GM10266 (cell line): ENCODE measurements at regions not wholly inside any gene's neighbourhood (a gene's known extent, or its start where the extent isn't known, plus 50 kb on each side); places are given as distances from the start of the nearest gene placed in this dataset.

Experiments used
- DNase-seq: peaks from one replicate; pipeline ENCODE4 v3.0.0; 2012; ENCODE audit errors: extremely low spot score
- CTCF ChIP-seq: IDR thresholded peaks from 2 replicates; pipeline ENCODE4 v1.5.1; 2012; ENCODE audit warnings: mild to moderate bottlenecking, low read depth; ENCODE audit not compliant: control insufficient read depth, insufficient read depth; ENCODE audit errors: missing control alignments

GRCh38 chr7:113784956-113785355 lies 133.9 kb downstream of the PPP1R3A start:
- TF ChIP-seq CTCF = no peak
- no peak for DNase-seq

GRCh38 chr7:113784316-113784715 lies 134.5 kb downstream of the PPP1R3A start:
- no peak for DNase-seq
- TF ChIP-seq CTCF = no peak

- TF ChIP-seq CTCF = no peak
Measured at GRCh38 chr7:113783403-113783802, 135.4 kb downstream of the PPP1R3A start.

GRCh38 chr7:113775804-113776203 lies 143.0 kb downstream of the PPP1R3A start:
- no peak for DNase-seq
- TF ChIP-seq CTCF = no peak

More at GRCh38 chr7:113783403-113783802, 135.4 kb downstream of the PPP1R3A start:
- DNase-seq = no peak

- no peak for DNase-seq
- no peak for TF ChIP-seq CTCF
Measured at GRCh38 chr7:113775401-113775800, 143.4 kb downstream of the PPP1R3A start.

GRCh38 chr7:113774182-113774807 lies 144.5 kb downstream of the PPP1R3A start:
- DNase-seq = peak; percentile 14
- TF ChIP-seq CTCF = peak; percentile 57

- TF ChIP-seq CTCF = no peak
- no peak for DNase-seq
Measured at GRCh38 chr7:113770146-113770738, 148.6 kb downstream of the PPP1R3A start.
